NCI-H2196 (cell line): ENCODE measurements at regions not wholly inside any gene's neighbourhood (a gene's known extent, or its start where the extent isn't known, plus 50 kb on each side); places are given as distances from the start of the nearest gene placed in this dataset.

Experiments used
- DNase-seq: peaks from one replicate; lab custom pipeline; 2025; ENCODE audit not compliant: unreplicated experiment; lab: John Stamatoyannopoulos, UW

DNA sequence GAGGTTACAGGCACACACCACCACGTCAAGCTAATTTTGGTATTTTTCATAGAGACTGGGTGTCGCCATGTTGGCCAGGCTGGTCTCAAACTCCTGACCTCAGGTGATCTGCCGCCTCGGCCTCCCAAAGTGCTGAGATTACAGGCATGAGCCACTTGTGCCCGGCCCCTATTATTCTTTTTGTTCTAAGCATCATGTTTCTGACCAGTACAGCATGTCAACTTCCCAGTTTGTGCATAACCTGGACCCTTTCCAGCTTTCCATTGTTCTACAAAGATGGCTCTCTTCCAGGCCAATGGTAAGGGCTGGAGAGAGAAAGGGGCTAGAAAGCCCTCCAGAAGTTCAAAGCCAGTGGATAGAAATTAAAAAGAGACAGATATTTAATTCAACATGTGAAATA is 91.3 kb upstream of the TNFAIP3 start:
- no peak for DNase-seq

DNA sequence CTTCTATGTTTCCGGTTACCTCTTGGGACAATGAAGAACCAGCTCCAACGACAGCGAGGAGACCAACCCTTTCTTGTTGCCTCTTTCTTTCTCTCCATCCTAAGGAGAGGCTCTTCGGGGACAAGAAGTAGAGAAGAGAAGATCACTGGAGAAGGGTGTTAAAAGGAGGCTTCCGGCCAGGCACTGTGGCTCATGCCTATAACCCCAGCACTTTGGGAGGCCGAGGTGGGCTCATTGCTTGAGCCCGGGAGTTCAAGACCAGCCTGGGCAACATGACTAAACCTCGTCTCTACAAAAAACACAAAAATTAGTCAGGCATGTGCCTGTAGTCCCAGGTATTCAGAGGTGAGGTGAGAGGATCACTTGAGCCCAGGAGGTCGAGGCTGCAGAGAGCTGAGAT is 90.8 kb upstream of the TNFAIP3 start:
- no peak for DNase-seq

DNA sequence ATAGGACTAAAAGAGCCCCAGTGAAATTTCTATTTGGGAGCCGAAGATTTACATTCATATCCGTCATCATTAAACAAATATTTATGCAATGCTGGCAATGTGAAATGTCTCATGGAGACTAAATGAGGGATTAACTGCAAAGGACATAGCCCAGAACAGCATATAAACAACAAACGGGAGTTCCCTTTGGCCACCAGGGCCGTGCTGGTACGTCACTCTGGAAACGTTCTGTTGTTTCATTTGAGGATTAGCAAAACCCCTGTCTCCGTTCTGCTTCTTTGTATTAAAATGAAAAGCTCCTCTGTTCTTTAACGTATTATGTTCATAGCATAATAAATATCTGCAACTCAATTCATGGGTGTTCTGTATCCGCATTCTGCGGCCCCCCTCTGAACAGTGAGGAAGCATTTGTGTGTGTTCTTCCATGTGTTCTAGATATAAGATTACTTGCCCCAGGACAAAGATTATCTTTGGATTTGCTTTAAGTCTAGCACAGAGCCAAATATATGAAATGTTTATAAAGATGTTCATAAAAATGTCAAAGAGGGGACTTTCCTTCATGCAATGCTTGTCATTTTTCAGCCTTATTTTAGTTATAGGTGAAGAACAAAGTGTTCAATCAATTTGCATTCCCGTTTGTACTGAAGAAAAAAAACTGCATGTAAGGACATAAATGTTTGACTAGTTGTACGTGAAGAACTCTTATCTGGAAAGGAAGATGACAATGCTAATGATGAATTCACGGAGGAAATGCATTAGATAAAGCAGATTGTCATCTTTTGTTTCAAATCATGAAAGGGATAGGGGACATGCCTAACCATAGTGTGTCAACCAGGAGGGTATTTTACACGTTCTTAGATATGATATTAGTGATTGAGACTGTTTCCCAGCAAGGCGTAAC is 90.0 kb upstream of the TNFAIP3 start:
- no peak for DNase-seq

DNA sequence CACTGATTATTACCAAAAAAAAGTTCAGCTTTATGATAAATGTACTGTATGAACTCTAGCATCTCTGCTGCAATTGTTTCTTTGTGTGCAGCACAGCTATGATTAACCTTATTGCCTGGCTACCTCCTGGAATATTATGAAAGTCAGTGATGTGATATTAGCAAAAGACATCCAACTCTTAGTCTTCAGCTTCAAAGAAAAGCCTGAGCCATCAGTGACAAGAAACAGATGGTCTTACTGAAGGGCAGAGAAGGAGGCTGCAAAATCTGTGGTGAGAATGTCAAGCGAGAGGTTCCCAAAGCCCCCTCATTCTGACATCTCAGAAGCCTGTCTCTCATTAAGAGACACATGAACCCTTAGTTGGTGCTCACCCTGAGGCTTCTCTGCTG is 89.4 kb upstream of the TNFAIP3 start:
- no peak for DNase-seq

DNA sequence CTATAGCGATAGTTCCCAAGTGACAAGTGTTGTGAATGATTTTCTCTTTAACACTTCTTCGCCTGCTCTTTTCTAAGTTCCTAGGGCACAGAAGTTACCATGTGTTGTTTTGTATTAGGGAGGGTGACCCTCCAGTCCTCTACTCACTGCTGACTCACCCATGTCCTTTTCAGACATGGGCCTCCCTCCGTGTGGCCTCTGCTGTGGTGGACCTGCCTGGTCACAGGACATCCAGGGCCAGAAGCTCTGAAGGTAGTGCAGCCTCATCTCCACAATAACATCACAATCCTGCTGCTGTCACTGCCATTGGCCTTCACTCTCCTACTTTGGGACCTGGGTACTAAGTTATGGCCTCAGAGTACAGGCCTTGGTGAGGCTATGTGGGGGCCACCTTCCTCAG is 87.1 kb upstream of the TNFAIP3 start:
- no peak for DNase-seq

DNA sequence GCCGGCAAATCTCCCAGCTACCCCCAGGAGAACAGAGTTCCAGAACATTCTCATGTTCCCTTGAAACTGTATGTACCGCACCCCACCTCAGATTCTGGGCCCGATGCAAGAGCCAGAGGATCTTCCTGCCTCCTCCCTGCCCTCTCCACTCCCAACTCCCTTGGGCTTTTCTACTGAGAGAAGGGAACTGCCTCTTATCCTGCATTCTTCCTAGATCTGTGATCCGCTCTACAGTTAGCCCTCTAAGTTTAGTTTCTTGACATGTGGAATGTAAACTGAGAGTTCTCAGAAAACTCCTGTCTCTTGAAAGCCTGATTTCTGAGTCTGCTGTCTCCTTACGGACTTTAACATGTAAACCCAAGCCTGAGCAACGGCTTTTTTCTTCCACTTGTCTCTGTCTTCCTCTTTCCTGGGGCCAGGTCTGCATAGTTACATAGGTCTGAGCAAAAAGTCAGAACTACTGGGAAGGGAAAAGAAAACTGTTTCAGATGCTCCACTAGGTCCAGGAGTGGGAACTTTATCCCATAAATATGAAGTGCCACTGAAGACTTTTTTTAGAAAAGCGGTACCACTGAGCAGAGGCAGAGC is 86.5 kb upstream of the TNFAIP3 start:
- DNase-seq, result no peak

DNA sequence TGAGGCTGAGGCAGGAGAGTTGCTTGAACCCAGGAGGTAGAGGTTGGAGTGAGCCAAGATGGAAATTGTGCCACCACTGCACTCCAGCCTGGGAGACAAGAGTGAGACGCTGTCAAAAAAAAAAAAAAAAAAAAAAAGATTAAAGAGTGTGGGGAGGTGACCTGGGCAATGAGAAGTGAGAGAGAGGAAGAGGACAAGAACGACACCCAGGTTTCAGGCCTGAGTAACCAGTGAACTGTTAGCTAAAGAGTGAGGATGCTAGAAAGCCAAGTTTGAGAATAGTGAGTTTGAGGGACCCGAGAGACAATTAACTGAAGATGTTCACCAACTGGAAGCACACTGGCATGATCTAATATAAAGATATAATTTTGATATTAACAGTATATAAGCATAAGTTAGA is 85.4 kb upstream of the TNFAIP3 start:
- DNase-seq, result no peak

DNA sequence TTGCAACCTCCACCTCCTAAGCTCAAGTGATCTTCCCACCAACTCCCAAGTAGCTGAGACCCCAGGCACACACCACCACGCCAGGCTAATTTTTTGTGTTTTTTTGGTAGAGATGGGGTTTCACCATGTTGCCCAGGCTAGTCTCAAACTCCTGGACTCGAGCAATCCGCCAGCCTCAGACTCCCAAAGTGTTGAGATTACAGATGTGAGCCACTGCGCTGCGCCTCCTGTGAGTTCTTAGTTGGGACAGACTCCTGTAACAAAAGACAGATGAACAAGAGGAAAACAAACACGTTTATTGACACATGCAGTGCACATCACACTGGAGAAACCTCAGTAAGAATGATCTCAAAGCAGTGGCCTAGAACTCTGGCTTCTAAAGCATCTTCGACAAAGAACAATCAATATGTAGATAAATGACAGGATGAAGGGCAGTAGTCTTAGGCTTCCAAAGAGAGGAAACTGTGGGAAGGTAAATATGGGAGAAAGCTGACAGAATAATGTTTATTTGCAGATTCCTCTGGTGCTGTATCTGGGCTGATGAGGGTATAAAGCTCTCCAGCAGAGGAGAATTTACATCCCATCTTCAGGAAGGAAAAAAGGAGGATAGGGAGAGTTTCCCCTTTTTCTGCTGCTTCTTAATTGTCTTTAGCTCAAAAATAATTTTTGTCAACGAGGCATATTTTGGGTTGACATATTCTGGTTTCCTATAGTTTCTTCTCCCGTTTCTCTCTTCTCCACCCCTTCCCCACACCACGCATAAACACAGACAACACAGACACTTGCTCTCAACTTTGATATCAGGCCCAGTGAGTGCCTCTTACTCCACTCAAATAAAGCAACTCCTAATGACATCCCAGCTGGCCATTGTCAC is 84.7 kb upstream of the TNFAIP3 start:
- no peak for DNase-seq

DNA sequence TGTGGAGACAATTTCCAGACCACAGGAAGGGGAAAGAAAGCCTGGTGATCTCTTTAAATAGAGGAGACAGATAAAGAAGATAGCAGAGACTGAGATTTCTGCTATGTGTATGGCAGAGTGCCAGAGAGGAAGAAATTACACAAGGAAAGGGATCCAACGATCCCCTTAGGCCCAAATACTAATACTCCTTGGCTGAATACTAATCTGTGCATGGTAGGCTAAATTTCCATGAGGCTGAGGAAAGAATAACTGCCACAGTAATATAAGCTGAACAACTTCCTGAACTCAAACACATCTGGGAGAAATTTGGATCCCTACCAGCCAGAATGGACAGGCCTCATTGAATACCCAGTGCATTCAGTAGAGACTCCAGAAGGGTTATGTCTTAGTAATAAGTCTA is 83.3 kb upstream of the TNFAIP3 start:
- no peak for DNase-seq

DNA sequence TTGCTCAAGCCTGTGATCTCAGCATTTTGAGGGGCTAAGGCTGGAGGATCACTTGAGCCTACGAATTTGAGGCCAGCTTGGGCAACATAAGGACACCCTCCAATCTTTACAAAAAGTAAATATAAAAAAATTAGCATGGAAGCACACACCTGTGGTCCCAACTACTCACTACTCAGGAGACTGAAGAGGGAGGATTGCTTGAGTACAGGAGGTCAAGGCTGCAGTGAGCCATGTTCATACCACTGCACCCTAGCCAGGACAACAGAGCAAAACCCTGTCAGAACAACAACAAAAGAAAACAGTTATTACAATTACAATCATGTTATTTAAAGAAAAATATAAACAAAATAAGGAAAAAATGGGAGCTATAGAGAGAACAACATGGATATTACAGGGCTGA is 82.5 kb upstream of the TNFAIP3 start:
- DNase-seq, result no peak

DNA sequence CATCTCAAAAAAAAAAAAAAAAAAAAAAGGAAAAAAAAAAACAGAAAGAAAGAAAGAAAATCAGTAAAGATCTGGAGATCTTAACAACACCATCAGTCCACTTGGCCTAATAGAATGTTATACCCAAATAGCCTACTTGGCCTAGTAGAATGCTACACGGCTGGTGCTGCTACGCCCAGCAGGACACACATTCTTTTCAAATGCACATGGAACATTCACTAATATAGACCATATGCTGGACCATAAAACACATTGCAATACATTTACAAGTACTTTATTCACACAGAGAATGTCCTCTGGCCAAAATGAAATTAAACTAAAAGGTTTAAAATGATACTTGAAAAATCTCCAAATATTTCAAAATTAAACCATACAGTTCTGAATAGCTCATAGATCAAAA is 80.0 kb upstream of the TNFAIP3 start:
- no peak for DNase-seq

DNA sequence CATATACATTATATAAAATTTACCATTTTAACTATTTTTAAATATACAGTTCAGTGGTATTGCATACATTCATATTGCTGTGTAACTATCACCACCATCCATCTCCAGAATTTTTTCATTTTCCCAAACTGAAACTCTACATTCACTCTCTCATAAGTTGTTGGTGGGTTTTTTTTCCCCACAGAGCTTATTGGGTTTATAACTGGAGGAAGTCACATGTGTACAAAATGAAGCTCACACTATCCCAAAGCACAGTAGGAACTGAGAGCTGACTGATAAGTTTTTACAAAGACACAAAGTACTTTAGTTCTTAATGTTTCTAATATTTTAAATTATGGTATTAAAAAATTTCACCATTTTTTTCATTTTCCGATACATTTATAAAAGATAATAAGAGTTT is 78.8 kb upstream of the TNFAIP3 start:
- DNase-seq, result no peak

DNA sequence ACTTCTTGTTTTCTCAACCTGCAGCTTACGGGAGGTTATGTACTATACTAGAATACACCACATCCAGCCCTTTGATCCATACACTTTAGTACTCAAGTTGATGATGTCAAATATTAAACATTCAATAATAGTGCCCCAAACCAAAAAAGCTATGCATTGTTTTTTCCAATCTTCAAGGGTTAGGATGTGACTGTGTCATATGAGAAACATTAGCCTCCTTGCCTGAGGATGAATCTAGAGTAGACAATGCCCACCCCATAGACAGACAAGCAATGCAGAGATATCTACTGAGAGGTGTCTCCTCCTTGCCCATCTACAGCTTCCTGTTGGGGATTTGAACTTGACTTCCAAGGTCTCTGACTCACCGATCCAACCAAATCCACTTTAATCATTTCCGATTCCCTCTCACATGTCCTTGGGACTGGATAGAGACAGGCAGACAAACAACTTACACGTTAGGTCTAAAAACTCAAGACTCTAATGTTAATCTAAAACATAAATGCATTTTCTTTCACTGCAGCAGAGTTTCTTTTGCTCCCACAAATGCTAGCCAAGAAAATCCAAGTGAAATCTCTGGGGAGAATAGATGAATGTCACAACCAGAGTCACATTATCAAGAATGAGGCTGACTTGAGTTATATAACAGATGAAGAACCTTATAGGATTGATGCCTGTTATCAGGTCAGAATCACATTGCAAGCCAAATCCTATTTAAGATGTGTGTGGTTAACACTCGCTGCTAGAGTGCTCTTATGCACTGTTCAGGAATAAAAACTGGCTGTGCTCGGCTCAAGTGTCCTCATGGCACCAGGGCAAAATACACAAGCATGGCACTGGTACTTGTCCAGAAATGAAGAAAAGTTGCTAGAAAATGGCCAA is 75.5 kb upstream of the TNFAIP3 start:
- DNase-seq, result no peak

DNA sequence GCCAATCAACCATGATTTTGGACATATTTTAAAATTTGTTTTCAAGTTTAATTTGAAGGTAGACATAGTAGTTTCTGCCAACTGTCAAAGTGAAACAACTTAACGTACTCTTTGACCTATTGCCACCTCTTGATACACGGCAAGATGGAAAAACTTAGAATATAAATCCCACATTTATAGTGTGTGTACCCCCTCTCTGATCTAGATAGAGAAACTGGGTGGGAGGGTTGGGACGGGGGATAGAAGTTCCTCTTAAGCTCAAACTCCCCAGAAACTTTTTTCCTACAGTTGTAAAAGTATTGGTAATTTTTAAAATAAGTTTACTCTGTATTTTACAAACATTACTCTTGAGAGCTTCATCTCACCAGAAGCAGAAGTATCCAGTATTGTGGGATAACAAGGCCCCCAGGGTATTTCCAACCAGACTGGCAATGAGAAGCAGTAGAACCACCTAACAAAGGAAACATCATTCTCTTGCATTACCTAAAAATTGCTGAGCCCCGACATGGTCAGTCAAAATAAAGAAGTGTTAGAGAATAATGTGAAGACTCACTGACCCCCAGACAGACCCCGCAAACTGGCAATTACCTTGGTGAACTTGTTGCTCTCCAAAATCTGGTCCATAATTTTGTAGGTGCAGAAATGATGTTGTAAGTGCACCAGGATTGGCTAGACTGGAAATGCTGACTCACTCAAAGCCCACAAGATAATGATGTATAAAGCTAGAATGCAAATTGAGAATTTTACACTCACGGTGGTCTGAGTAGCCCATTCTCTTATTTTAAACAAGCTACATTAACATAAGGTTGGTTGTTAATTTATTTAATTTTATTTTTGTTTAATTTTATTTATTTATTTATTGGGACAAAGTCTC is 74.7 kb upstream of the TNFAIP3 start:
- DNase-seq, result no peak

DNA sequence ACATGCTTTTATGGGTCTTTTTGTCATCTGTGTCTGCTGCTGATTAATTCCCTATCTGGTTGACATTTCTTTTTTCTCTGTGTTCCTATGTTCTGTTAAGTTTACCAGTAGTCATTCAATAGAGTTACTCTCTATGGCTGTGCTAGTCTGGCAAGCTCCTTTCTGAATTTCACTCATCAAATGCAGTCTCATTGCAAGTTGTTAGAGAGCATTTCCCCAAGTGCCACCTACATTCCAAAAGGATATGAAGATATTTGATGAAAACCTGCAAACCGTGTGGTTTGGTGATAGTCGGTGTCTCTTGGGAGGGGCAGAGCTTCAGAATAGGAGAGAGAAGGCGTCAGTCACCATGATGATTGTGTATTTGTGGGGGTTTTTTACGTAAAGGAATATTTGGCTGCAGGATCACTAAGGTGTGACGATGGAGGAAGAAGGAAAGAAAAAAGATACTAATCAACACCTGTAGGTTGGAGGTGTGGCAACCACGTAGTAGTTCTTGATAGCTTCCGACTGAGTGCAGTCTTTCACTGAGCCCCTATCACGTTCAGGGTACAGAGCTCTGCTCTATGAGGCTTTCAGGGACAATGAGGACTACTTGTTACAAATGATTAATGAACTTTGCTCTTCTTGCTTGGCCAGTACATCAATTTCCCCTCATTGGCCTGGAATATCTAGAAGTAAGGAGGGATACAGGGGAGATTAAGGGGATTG is 73.1 kb upstream of the TNFAIP3 start:
- DNase-seq, result no peak

DNA sequence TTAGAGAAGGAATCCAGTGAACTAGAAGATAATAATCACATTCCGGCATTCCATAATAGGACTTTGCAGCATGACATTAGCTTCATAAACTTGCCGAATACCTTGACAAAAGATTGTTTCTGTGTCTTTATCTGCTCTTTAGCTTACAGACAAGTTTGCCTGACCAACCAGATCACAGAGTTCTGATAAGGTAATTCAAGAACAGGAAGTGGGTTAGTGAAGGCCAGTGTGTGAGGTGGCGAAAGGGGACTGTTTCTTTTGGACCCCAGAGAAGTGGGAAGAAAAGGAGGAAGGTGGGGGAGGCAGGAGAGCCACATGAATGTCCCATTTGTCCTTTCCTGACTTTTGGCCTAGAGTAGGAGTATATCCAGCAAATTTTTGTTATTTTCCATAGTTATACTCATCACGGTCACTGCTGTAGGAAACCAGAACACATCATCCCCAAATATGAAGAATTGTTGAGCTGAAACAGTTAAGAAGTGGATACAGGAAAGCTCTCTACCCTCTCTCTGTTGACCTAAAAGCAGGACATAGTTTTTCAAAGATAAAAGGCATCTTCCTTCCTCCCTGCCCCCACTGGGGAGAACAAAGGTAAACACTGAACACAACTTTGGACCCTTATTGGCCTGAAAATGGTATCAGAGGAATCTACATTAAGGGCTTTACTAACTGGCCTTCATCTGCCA is 72.4 kb upstream of the TNFAIP3 start:
- no peak for DNase-seq

DNA sequence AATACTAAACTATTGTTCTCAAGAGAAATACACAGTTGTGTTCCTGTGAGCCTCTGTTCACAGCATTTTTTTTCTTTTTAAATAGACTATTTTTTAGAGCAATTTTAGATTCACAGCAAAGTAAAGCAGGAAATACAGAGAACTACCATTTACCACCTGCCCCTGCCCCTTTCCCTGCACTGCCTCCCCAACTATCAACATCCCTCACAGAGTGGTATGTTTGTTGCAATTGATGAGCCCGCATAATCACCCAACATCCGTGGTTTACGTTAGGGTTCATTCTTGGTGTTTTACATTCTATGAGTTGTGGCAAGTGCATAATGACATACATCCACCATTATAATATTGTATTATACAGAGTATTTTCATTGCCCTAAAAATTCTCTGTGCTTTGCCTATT is 71.6 kb upstream of the TNFAIP3 start:
- DNase-seq, result no peak

DNA sequence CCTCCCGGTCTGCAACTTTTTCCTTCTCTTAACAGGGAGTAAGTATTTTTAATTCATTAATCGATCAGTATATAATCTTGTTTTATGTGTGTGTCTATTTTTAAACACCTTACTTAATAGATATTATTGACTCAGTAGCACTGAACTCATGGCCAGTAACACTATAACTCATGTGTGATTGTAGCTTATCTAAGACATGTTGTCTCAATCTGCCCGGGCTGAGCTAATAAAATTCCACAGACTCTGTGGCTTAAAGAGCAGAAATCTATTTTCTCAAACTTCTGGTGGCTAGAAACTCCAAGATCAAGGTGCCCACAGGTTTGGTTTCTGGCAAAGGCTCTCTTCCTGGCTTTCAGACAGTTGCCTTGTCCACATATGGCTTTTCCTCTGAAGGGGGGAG is 68.8 kb upstream of the TNFAIP3 start:
- DNase-seq, result no peak

DNA sequence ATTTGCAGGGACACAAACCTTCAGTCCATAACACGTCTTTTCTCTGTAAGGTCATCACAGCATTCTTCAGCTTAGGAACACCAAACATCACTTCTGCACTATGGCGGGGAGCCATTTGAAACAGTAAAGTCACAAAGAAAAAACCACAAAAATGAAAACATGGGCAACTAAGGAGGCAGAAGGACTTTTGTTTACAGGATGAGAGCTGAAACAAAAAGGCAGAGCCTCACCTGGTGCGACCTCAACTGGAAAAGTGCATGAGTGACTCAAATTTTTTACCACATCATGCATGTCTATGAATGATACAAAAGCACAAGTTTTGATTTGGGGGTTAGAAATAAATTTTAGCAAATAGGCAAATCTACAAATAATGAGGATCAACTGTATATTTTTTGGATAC is 68.2 kb upstream of the TNFAIP3 start:
- DNase-seq, result no peak
